K562 (cell line): ENCODE measurements at regions not wholly inside any gene's neighbourhood (a gene's known extent, or its start where the extent isn't known, plus 50 kb on each side); places are given as distances from the start of the nearest gene placed in this dataset.

Experiments used
- ATAC-seq: fragments of 200-7000 bp; cut with Tn5 transposase; 3 replicates; pipeline ENCODE4 v1.9.1; 2020; ENCODE audit warnings: moderate library complexity
- BruUV-seq: library from RNA; stranded (reverse); fragments of 400-500 nt; replicated peaks from 2 replicates; lab custom pipeline; 2021; lab: Mats Ljungman, UMichigan
- CTCF ChIA-PET: fragments of 300-600 bp; formaldehyde crosslinking; extraction: SDS; loops from one replicate; lab custom pipeline; 2021; ENCODE audit warnings: low intra/inter-chr PET ratio; lab: Yijun Ruan, JAX
- POLR2A ChIA-PET: fragments of 300-600, 350-650 bp; sonication (Branson Sonifier 250); formaldehyde crosslinking; extraction: SDS; loops from one replicate; lab custom pipeline; 2021; ENCODE audit warnings: antibody characterized with exemption, inconsistent platforms; lab: Yijun Ruan, JAX
- DNase-seq, 4 experiments: peaks; one replicate each; pipeline versions ENCODE4 v3.0.0 to v3.0.0-alpha.2; 2011 to 2018; ENCODE audit warnings: low spot score in 3 of 4, mixed read lengths in 3 of 4; ENCODE audit errors: extremely low read depth in 1 of 4
- FAIRE-seq: peaks from 2 replicates; lab custom pipeline; 2011; peaks lifted over from hg19 to GRCh38; lab: Jason Lieb, UNC
- H2AFZ ChIP-seq: 2 replicates; pipeline ENCODE4 v1.6.0; 2011; ENCODE audit warnings: low read depth, low read length, control low read depth, inconsistent platforms
- H3K27ac ChIP-seq: fragments of 200-600 bp; 3 replicates; pipeline ENCODE4 v1.8.0; 2011; ENCODE audit warnings: low read depth, mild to moderate bottlenecking, control low read depth, inconsistent platforms, low read length, moderate library complexity, mixed read lengths; ENCODE audit errors: extremely low read depth
- H3K27me3 ChIP-seq, 2 experiments: fragments of 300-600 bp in 1 of 2; 2 replicates in 1 of 2; 3 replicates in 1 of 2; pipeline versions ENCODE4 v1.6.0 to v1.8.0; 2011; ENCODE audit warnings: inconsistent platforms in 2 of 2, low read length in 2 of 2, mild to moderate bottlenecking in 1 of 2, mixed read lengths in 1 of 2, moderate library complexity in 1 of 2; ENCODE audit not compliant: control insufficient read depth in 2 of 2, insufficient read depth in 2 of 2
- H3K36me3 ChIP-seq: fragments of 300-600 bp; 3 replicates; pipeline ENCODE4 v1.8.0; 2011; ENCODE audit warnings: mild to moderate bottlenecking, low read length, inconsistent platforms; ENCODE audit not compliant: control insufficient read depth, insufficient read depth
- H3K4me1 ChIP-seq, 2 experiments: fragments of 200-600 bp in 1 of 2; replicated peaks in 1 of 2; 2 replicates in 1 of 2; 3 replicates in 1 of 2; pipeline versions ENCODE4 v1.5.1 to v1.8.0; 2011; ENCODE audit warnings: inconsistent platforms in 2 of 2, low read length in 2 of 2, mild to moderate bottlenecking in 1 of 2, mixed read lengths in 1 of 2, moderate library complexity in 1 of 2; ENCODE audit not compliant: control insufficient read depth in 2 of 2, insufficient read depth in 2 of 2
- H3K4me2 ChIP-seq: 2 replicates; pipeline ENCODE4 v1.6.1; 2011; ENCODE audit warnings: low read length, control low read depth, inconsistent platforms, mixed read lengths; ENCODE audit not compliant: insufficient read depth
- H3K4me3 ChIP-seq: fragments of 200-600 bp; sonication (generic), shearing (Covaris generic); 2 replicates; pipeline ENCODE4 v1.5.1; 2016; ENCODE audit warnings: control low read depth, inconsistent platforms
- H3K79me2 ChIP-seq: fragments of 200-600 bp; 3 replicates; pipeline ENCODE4 v1.8.0; 2011; ENCODE audit warnings: low read length, inconsistent platforms; ENCODE audit not compliant: control insufficient read depth, insufficient read depth
- H3K9ac ChIP-seq, 2 experiments: 2 replicates each; pipeline versions ENCODE4 v1.6.0 to v1.6.1; 2011; ENCODE audit warnings: low read depth in 2 of 2, low read length in 2 of 2, control low read depth in 1 of 2, inconsistent platforms in 1 of 2, mild to moderate bottlenecking in 1 of 2, mixed read lengths in 1 of 2; ENCODE audit not compliant: insufficient read depth in 1 of 2
- H3K9me1 ChIP-seq: one replicate; pipeline ENCODE4 v1.6.0; 2011; ENCODE audit warnings: inconsistent platforms, mild to moderate bottlenecking, low read length, moderate library complexity; ENCODE audit not compliant: control insufficient read depth, insufficient read depth
- H3K9me3 ChIP-seq: replicated peaks from 2 replicates; pipeline ENCODE4 v1.5.1; 2011; ENCODE audit warnings: low read depth, low read length, inconsistent platforms; ENCODE audit not compliant: control insufficient read depth, insufficient read depth
- H4K20me1 ChIP-seq: replicated peaks from 2 replicates; pipeline ENCODE4 v1.6.1; 2011; ENCODE audit warnings: low read length, inconsistent platforms, mixed read lengths; ENCODE audit not compliant: control insufficient read depth, insufficient read depth
- DEAF1 ChIP-seq: fragments of 450-650 bp; formaldehyde crosslinking; IDR thresholded peaks from 2 replicates; pipeline ENCODE4 v1.4.0; 2020; ENCODE audit warnings: mild to moderate bottlenecking, moderate library complexity
- ELF4 ChIP-seq: fragments of 450-650 bp; formaldehyde crosslinking; IDR thresholded peaks from 2 replicates; pipeline ENCODE4 v1.4.0; 2022; ENCODE audit warnings: missing genetic modification characterization
- HMGXB4 ChIP-seq: sonication (generic); formaldehyde crosslinking; IDR thresholded peaks from 2 replicates; pipeline ENCODE4 v1.8.1; 2023; ENCODE audit warnings: mild to moderate bottlenecking, missing genetic modification reagents
- KAT7 ChIP-seq: sonication (generic); formaldehyde crosslinking; IDR thresholded peaks from 2 replicates; pipeline ENCODE4 v1.8.0; 2022; ENCODE audit warnings: missing genetic modification reagents, mild to moderate bottlenecking, borderline replicate concordance
- NCOA2 ChIP-seq, 2 experiments: fragments of 450-650 bp; IDR thresholded peaks; 2 replicates each; pipeline ENCODE4 v1.6.1; 2018; ENCODE audit warnings: mild to moderate bottlenecking in 2 of 2, moderate library complexity in 1 of 2; ENCODE audit not compliant: partially characterized antibody in 2 of 2
- NCOA4 ChIP-seq: fragments of 450-650 bp; IDR thresholded peaks from 2 replicates; pipeline ENCODE4 v1.6.1; 2018; ENCODE audit warnings: mild to moderate bottlenecking; ENCODE audit not compliant: partially characterized antibody
- RBM34 ChIP-seq: fragments of 200-400 bp; formaldehyde crosslinking; IDR thresholded peaks from 2 replicates; pipeline ENCODE4 v1.6.1; 2018; ENCODE audit warnings: low read length, borderline replicate concordance; ENCODE audit not compliant: insufficient read depth
- TAL1 ChIP-seq: fragments of 450-650 bp; IDR thresholded peaks from 2 replicates; pipeline ENCODE4 v1.6.1; 2016; ENCODE audit warnings: mild to moderate bottlenecking
- TBP ChIP-seq: optimal IDR thresholded peaks from 2 replicates; pipeline ENCODE3; 2011; ENCODE audit warnings: low read depth, low read length, improper control_type of control experiment
- ZNF324 ChIP-seq: fragments of 250-450 bp; sonication (Bioruptor Pico); IDR thresholded peaks from 2 replicates; pipeline ENCODE4 v1.4.0; 2020; ENCODE audit warnings: mild to moderate bottlenecking
- ZNF407 ChIP-seq: fragments of 450-650 bp; IDR thresholded peaks from 2 replicates; pipeline ENCODE4 v1.6.1; 2016; ENCODE audit warnings: low read depth
- in situ Hi-C: fragments of 300-500 bp; cut with MboI; formaldehyde crosslinking; loops from 4 replicates; pipeline ENCODE4 v1.15.0; 2018; ENCODE audit warnings: inconsistent platforms, mixed read lengths
- intact Hi-C: fragments of 100-400 bp; cut with micrococcal nuclease; formaldehyde crosslinking; loops from 2 replicates; pipeline ENCODE4 v1.14.2; 2022

GRCh38 chr5:126101901-126102300 lies 321.3 kb upstream of the GRAMD2B start (continued):
- TF ChIP-seq HMGXB4, result no peak
- TF ChIP-seq ELF4 (CRISPR knock-in tag), result no peak
- no peak for TF ChIP-seq DEAF1 (CRISPR knock-in tag)
- TF ChIP-seq KAT7 (CRISPR knock-in tag), result no peak
- TF ChIP-seq, all 486 proteins: peak for 0

GRCh38 chr5:126103050-126103449 lies 320.2 kb upstream of the GRAMD2B start:
- Histone ChIP-seq H3K79me2 (no peaks in the 10 kb centered on the region), H3K4me1 (no peaks in the 10 kb centered on the region), H3K36me3 (no peaks in the 10 kb centered on the region), H3K9me3 (no peaks in the 10 kb centered on the region), H3K9me1 (no peaks in the 10 kb centered on the region), H3K4me3 (no peak overlapping the region), H3K27ac (no peak overlapping the region), H2AFZ (no peak overlapping the region), H3K27me3 (no peaks in the 10 kb centered on the region), H3K4me2 (no peak overlapping the region), H3K9ac (no peak overlapping the region), H4K20me1 (no peaks in the 10 kb centered on the region)
- ChIA-PET CTCF (no interaction called here), POLR2A (no interaction called here)
- in situ Hi-C loops (no loop called here), intact Hi-C loops (no loop called here)
- BruUV-seq, result no TSS peak
- no peak for ATAC-seq
- FAIRE-seq, result no peak
- no peak for DNase-seq
- TF ChIP-seq ZNF407 (no peak), NCOA2 (IDR thresholded peaks at IDR 0.05; ENCODE audit: partially characterized antibody in 2 of 2) (no peak), RBM34 (no peak), TBP (no peak), ZNF324 (CRISPR knock-in tag) (no peak), TAL1 (no peak), NCOA4 (no peak)
